Spleen (tissue), 11 donors: ENCODE measurements at regions not wholly inside any gene's neighbourhood (a gene's known extent, or its start where the extent isn't known, plus 50 kb on each side); places are given as distances from the start of the nearest gene placed in this dataset.

ENCODE experiments used
- DNase-seq: peaks from one replicate; pipeline ENCODE4 v3.0.0-alpha.2; 2020
- H3K27ac ChIP-seq, 8 donors: fragments of 200-600 bp; sonication (generic) in 7 of 8; 1 replicate in 4 of 8; 2 replicates in 4 of 8; pipeline versions ENCODE4 v1.5.0 to v1.8.0; 2016 to 2021; ENCODE audit warnings: inconsistent platforms in 4 of 8, mild to moderate bottlenecking in 4 of 8, moderate library complexity in 1 of 8
- H3K27me3 ChIP-seq, 7 donors: fragments of 200-600 bp; sonication (generic) in 6 of 7; replicated peaks in 1 of 7; 1 replicate in 4 of 7; 2 replicates in 3 of 7; pipeline versions ENCODE4 v1.5.0 to v1.8.0; 2016 to 2021; ENCODE audit warnings: inconsistent platforms in 3 of 7, mild to moderate bottlenecking in 1 of 7
- H3K36me3 ChIP-seq, 6 donors: fragments of 200-600 bp; sonication (generic) in 5 of 6; 1 replicate in 4 of 6; 2 replicates in 2 of 6; pipeline versions ENCODE4 v1.5.0 to v1.8.0; 2016 to 2021; ENCODE audit warnings: inconsistent platforms in 2 of 6
- H3K4me1 ChIP-seq, 6 donors: fragments of 200-600 bp; sonication (generic) in 5 of 6; 1 replicate in 3 of 6; 2 replicates in 3 of 6; pipeline versions ENCODE4 v1.5.0 to v1.8.0; 2016 to 2021; ENCODE audit warnings: inconsistent platforms in 3 of 6
- H3K4me3 ChIP-seq, 8 donors: fragments of 200-600 bp; sonication (generic) in 7 of 8; 1 replicate in 4 of 8; 2 replicates in 4 of 8; pipeline versions ENCODE4 v1.5.0 to v1.8.0; 2016 to 2021; ENCODE audit warnings: inconsistent platforms in 4 of 8, mild to moderate bottlenecking in 4 of 8, moderate library complexity in 2 of 8
- H3K9me3 ChIP-seq, 8 donors: fragments of 200-600 bp; sonication (generic) in 7 of 8; 1 replicate in 4 of 8; 2 replicates in 4 of 8; pipeline versions ENCODE4 v1.5.0 to v1.8.0; 2016 to 2021; ENCODE audit warnings: inconsistent platforms in 4 of 8
- POLR2A ChIP-seq, 3 donors: fragments of 450-650 bp; IDR thresholded peaks; one replicate each; pipeline ENCODE4 v1.5.1; 2017; ENCODE audit warnings: antibody characterized with exemption in 3 of 3, mild to moderate bottlenecking in 1 of 3
- POLR2AphosphoS5 ChIP-seq, 3 donors: sonication (generic); formaldehyde crosslinking; IDR thresholded peaks; one replicate each; pipeline ENCODE4 v1.5.1; 2017; ENCODE audit warnings: antibody characterized with exemption in 3 of 3
- WGBS, 5 donors: extraction: QIAGEN DNeasy Blood & Tissue Kit in 3 of 5; methylation state at CpG; one replicate each; pipeline versions ENCODE4 v1.1.5 to v1.1.7; 2013 to 2018; 5-methylcytosine and 5-hydroxymethylcytosine counted together
- intact Hi-C: fragments of 100-400 bp; cut with DNase I; formaldehyde crosslinking; loops from one replicate; pipeline ENCODE4 v1.15.0; 2023; ENCODE audit warnings: low total_unique reads
- TF ChIP-seq, protein P1 (sequence below), 11 experiments: fragments of 200-600 bp in 7 of 11; fragments of 450-650 bp in 4 of 11; sonication (generic) in 4 of 11; IDR thresholded peaks in 8 of 11; conservative IDR thresholded peaks in 3 of 11; 1 replicate in 7 of 11; 2 replicates in 4 of 11; pipeline versions ENCODE4 v1.4.0 to v1.8.0; 2016 to 2021; ENCODE audit warnings: antibody characterized with exemption in 11 of 11, inconsistent platforms in 4 of 11, mild to moderate bottlenecking in 1 of 11
- donor health status: healthy with polysubstance abuse.
- donor health status: DM: no; HTN: no; CAD: no; lungs with moderate emphysema.
- donor health status: DM: no; HTN: no; CAD: no.
- donor health status: Bipolar disorder and iron deficiency.
- donor health status: healthy.
- donor health status: DM: no; HTN: no; CAD: no.
- donor health status: DM: yes; HTN: yes; CAD: no.

GRCh38 chr6:140276719-140277118 lies 902.3 kb upstream of the CITED2 start:
- intact Hi-C loops, result no loop called here
- TF ChIP-seq POLR2A (IDR thresholded peaks at IDR 0.05) (no peak), POLR2AphosphoS5 (IDR thresholded peaks at IDR 0.05) (no peak)
- TF ChIP-seq, protein P1, sequence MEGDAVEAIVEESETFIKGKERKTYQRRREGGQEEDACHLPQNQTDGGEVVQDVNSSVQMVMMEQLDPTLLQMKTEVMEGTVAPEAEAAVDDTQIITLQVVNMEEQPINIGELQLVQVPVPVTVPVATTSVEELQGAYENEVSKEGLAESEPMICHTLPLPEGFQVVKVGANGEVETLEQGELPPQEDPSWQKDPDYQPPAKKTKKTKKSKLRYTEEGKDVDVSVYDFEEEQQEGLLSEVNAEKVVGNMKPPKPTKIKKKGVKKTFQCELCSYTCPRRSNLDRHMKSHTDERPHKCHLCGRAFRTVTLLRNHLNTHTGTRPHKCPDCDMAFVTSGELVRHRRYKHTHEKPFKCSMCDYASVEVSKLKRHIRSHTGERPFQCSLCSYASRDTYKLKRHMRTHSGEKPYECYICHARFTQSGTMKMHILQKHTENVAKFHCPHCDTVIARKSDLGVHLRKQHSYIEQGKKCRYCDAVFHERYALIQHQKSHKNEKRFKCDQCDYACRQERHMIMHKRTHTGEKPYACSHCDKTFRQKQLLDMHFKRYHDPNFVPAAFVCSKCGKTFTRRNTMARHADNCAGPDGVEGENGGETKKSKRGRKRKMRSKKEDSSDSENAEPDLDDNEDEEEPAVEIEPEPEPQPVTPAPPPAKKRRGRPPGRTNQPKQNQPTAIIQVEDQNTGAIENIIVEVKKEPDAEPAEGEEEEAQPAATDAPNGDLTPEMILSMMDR (IDR thresholded peaks at IDR 0.05 in 8 of 11, conservative IDR thresholded peaks at IDR 0.05 in 3 of 11), result no peak
- no peak for DNase-seq
- no peak overlapping the region for H3K27ac ChIP-seq
- H3K4me1 ChIP-seq, result peaks cover 0 to 7% (median 6%) of the 10 kb centered on the region in 6 donors
- no peak overlapping the region for H3K4me3 ChIP-seq
- WGBS, 5 donors, result 79 to 89% (median 84%) methylated on average over 1 of the region's 1 CpG
- H3K27me3 ChIP-seq, result no peaks in the 10 kb centered on the region
- no peaks in the 10 kb centered on the region for H3K9me3 ChIP-seq
- H3K36me3 ChIP-seq, result no peaks in the 10 kb centered on the region

- TF ChIP-seq POLR2A (IDR thresholded peaks at IDR 0.05), result no peak
- TF ChIP-seq, protein P1 (IDR thresholded peaks at IDR 0.05 in 8 of 11, conservative IDR thresholded peaks at IDR 0.05 in 3 of 11), result no peak
- TF ChIP-seq POLR2AphosphoS5 (IDR thresholded peaks at IDR 0.05), result no peak
- Histone ChIP-seq H3K4me1 (peaks cover 0 to 12% (median 7%) of the 10 kb centered on the region in 6 donors), H3K36me3 (no peaks in the 10 kb centered on the region), H3K27ac (no peak overlapping the region), H3K4me3 (no peak overlapping the region), H3K9me3 (no peaks in the 10 kb centered on the region), H3K27me3 (no peaks in the 10 kb centered on the region)
- 89 to 98% (median 92%) methylated on average over 1 of the region's 1 CpG for WGBS, 5 donors
- no peak for DNase-seq
- intact Hi-C loops, result no loop called here
These were observed 901.7 kb upstream of the CITED2 start for GRCh38 chr6:140276133-140276532.

DNA sequence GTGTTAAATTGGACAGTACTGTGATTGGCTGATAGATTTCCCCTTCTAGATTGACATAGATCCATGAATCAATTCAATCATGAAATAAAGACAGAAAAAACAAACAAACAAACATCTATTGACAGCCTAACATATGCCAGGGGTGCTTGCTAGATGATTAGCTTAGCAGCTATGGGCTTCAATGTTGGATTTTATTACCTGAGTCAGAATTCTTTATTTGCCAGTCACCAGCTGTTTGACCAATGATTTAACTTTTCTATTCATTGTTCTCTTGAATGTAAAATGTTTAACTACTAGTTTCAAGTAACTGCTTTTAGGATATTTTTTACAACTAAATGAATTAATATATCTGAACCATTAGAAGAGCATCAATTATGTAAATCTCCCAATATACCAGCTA lies 901.3 kb upstream of the CITED2 start:
- H3K27ac ChIP-seq, result no peak overlapping the region
- TF ChIP-seq POLR2A (IDR thresholded peaks at IDR 0.05), result no peak
- TF ChIP-seq POLR2AphosphoS5 (IDR thresholded peaks at IDR 0.05), result no peak
- TF ChIP-seq, protein P1 (IDR thresholded peaks at IDR 0.05 in 8 of 11, conservative IDR thresholded peaks at IDR 0.05 in 3 of 11), result no peak
- intact Hi-C loops, result no loop called here
- no peaks in the 10 kb centered on the region for H3K9me3 ChIP-seq
- H3K4me3 ChIP-seq, result no peak overlapping the region
- H3K36me3 ChIP-seq, result no peaks in the 10 kb centered on the region
- no peak for DNase-seq
- H3K4me1 ChIP-seq, result peaks cover 0 to 12% (median 7%) of the 10 kb centered on the region in 6 donors
- H3K27me3 ChIP-seq, result no peaks in the 10 kb centered on the region

DNA sequence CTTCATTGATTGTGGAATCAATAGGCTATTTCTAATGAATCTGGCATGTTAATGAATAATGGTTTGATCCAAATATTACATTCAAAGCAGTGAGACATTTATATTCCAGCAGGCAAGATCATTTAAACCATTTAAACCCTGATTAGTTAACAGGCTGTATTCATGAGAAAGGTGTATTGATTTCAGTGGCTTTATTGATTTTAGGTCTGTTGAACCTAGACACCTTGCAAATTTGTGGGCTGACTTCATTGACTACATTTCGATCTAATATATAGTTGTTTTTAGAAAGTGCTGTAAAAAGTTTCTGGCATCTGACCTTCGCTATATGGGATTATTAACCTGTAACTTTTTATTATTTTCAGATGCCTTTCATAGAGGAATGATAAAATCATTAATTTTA lies 900.1 kb upstream of the CITED2 start:
- TF ChIP-seq POLR2A (IDR thresholded peaks at IDR 0.05) (no peak), POLR2AphosphoS5 (IDR thresholded peaks at IDR 0.05) (no peak)
- TF ChIP-seq, protein P1 (IDR thresholded peaks at IDR 0.05 in 8 of 11, conservative IDR thresholded peaks at IDR 0.05 in 3 of 11), result no peak
- peaks cover 5 to 18% (median 8%) of the 10 kb centered on the region in 6 donors for H3K4me1 ChIP-seq
- 92 to 97% (median 93%) methylated on average over 2 of the region's 2 CpGs for WGBS, 5 donors
- no peaks in the 10 kb centered on the region for H3K36me3 ChIP-seq
- no peak for DNase-seq
- intact Hi-C loops, result no loop called here
- H3K9me3 ChIP-seq, result no peaks in the 10 kb centered on the region
- no peaks in the 10 kb centered on the region for H3K27me3 ChIP-seq
- H3K27ac ChIP-seq, result no peak overlapping the region
- no peak overlapping the region for H3K4me3 ChIP-seq
